ENCODE measurements at regions not wholly inside any gene's neighbourhood (a gene's known extent, or its start where the extent isn't known, plus 50 kb on each side); places are given as distances from the start of the nearest gene placed in this dataset.

- no peaks in the 10 kb centered on the region for H3K36me3 ChIP-seq
- H3K4me3 ChIP-seq = no peak overlapping the region
- intact Hi-C loops (cut with DNase I; ENCODE audit: low total_unique reads) = no loop called here
- H3K4me1 ChIP-seq = no peaks in the 10 kb centered on the region
- no peaks in the 10 kb centered on the region for H3K9me3 ChIP-seq
- no peaks in the 10 kb centered on the region for H3K27me3 ChIP-seq
- TF ChIP-seq POLR2AphosphoS5 (IDR thresholded peaks at IDR 0.05) = no peak
- no peak for TF ChIP-seq POLR2A (IDR thresholded peaks at IDR 0.05)
- no peak for TF ChIP-seq CTCF (IDR thresholded peaks at IDR 0.05)
- no peak for DNase-seq (ENCODE audit: low spot score in 2 of 2)
- no peak overlapping the region for H3K27ac ChIP-seq
Observed at GRCh38 chr6:155985660-155986138, 530.1 kb upstream of the NOX3 start.

DNA sequence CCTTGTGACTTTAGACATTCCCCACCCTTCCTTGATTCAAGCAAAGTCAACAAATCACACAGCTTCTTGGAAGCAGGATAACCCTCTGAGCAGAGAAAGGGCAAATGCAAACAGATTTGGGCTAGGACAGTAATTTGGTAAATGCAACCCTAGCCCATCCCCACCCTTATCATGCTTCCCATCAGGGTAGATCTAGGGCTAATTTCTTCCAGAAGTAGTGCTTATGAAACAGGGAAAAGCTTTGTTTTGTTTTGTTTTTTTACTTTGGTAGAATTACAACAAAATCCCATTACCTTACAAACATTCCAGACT, 525.1 kb upstream of the NOX3 start:
- H3K36me3 ChIP-seq = no peaks in the 10 kb centered on the region
- no peak overlapping the region for H3K4me3 ChIP-seq
- H3K9me3 ChIP-seq = no peaks in the 10 kb centered on the region
- H3K27ac ChIP-seq = no peak overlapping the region
- H3K27me3 ChIP-seq = no peaks in the 10 kb centered on the region
- TF ChIP-seq CTCF (IDR thresholded peaks at IDR 0.05) (no peak), POLR2AphosphoS5 (IDR thresholded peaks at IDR 0.05) (no peak), POLR2A (IDR thresholded peaks at IDR 0.05) (no peak)
- no peak for DNase-seq (ENCODE audit: low spot score in 2 of 2)
- intact Hi-C loops (cut with DNase I; ENCODE audit: low total_unique reads) = no loop called here
- no peaks in the 10 kb centered on the region for H3K4me1 ChIP-seq

DNA sequence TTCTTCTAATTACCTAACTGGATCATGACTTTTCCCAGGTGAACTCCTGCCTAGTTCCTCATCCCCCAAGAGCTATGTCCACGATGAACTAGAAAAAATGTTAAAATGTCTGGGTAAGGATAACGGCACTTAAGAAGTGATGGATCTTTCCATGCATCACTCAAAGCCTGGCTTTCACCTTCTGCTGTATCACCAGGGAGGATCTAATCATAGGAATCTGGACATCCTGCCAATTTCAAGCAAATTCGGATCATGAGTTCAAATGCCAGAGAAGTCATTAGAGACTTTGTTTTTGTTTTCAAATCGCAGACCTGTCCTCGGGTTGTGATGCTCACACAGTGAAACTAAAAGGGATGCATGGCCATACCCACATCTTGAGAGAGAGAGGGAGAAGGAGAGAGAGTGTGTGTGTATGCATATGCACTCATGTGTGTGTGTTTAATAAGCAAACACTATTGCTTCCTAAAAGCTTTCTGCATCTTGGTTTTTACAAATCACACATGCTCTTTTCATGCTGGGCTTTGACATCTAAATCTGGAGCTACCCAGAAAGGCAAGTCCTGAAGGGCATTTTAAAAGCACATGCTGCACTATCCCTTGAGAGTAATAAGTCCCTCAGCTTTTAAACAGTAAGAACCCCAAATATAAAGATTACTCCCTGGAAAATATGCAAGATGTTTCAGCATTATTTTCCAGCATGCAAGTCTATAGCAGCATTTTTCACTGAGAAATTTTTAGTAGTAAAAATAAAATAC, 524.6 kb upstream of the NOX3 start:
- TF ChIP-seq POLR2A (IDR thresholded peaks at IDR 0.05) = no peak
- no peak for TF ChIP-seq CTCF (IDR thresholded peaks at IDR 0.05)
- TF ChIP-seq POLR2AphosphoS5 (IDR thresholded peaks at IDR 0.05) = no peak
- Histone ChIP-seq H3K9me3 (no peaks in the 10 kb centered on the region), H3K4me1 (no peaks in the 10 kb centered on the region), H3K27me3 (no peaks in the 10 kb centered on the region), H3K27ac (no peak overlapping the region), H3K36me3 (no peaks in the 10 kb centered on the region), H3K4me3 (no peak overlapping the region)
- no peak for DNase-seq (ENCODE audit: low spot score in 2 of 2)
- intact Hi-C loops (cut with DNase I; ENCODE audit: low total_unique reads) = no loop called here

- H3K27me3 ChIP-seq = no peaks in the 10 kb centered on the region
- no peak overlapping the region for H3K4me3 ChIP-seq
- DNase-seq (ENCODE audit: low spot score in 2 of 2) = no peak
- intact Hi-C loops (cut with DNase I; ENCODE audit: low total_unique reads) = no loop called here
- H3K27ac ChIP-seq = no peak overlapping the region
- H3K36me3 ChIP-seq = no peaks in the 10 kb centered on the region
- no peaks in the 10 kb centered on the region for H3K4me1 ChIP-seq
- H3K9me3 ChIP-seq = no peaks in the 10 kb centered on the region
- TF ChIP-seq POLR2A (IDR thresholded peaks at IDR 0.05) = no peak
- no peak for TF ChIP-seq POLR2AphosphoS5 (IDR thresholded peaks at IDR 0.05)
- no peak for TF ChIP-seq CTCF (IDR thresholded peaks at IDR 0.05)
Observed at GRCh38 chr6:155975506-155975905, 519.9 kb upstream of the NOX3 start.

- Histone ChIP-seq H3K27me3 (no peaks in the 10 kb centered on the region), H3K4me3 (no peak overlapping the region), H3K4me1 (no peaks in the 10 kb centered on the region), H3K9me3 (no peaks in the 10 kb centered on the region), H3K36me3 (no peaks in the 10 kb centered on the region), H3K27ac (no peak overlapping the region)
- DNase-seq (ENCODE audit: low spot score in 2 of 2) = no peak
- intact Hi-C loops (cut with DNase I; ENCODE audit: low total_unique reads) = no loop called here
- no peak for TF ChIP-seq POLR2AphosphoS5 (IDR thresholded peaks at IDR 0.05)
- TF ChIP-seq POLR2A (IDR thresholded peaks at IDR 0.05) = no peak
- TF ChIP-seq CTCF (IDR thresholded peaks at IDR 0.05) = no peak
Observed at GRCh38 chr6:155974811-155975323, 519.2 kb upstream of the NOX3 start.

Measured in breast epithelium (tissue), 4 donors.